CD4-positive, alpha-beta memory T cell (primary cell): ENCODE measurements at regions not wholly inside any gene's neighbourhood (a gene's known extent, or its start where the extent isn't known, plus 50 kb on each side); places are given as distances from the start of the nearest gene placed in this dataset.
"Not testable (repeated sequence)": the region's sequence is repeated elsewhere in the genome, so short reads cannot be mapped to it uniquely, and the experiment has no call there.

Experiments used
- CTCF ChIA-PET: fragments of 350-600 bp; sonication (Branson Sonifier 250); formaldehyde crosslinking; loops from one replicate; lab custom pipeline; 2021; ENCODE audit warnings: inconsistent platforms; ENCODE audit not compliant: partially characterized antibody; lab: Charles Lee
- POLR2A ChIA-PET: fragments of 350-600 bp; sonication (Branson Sonifier 250); formaldehyde crosslinking; loops from one replicate; lab custom pipeline; 2021; ENCODE audit not compliant: partially characterized antibody; lab: Charles Lee
- DNase-seq, 5 donors: peaks; one replicate each; pipeline versions ENCODE4 v3.0.0 to v3.0.0-alpha.2; 2020 to 2022; ENCODE audit warnings: mixed read lengths in 1 of 5
- H3K27ac ChIP-seq: one replicate; pipeline ENCODE4 v1.7.0; 2013; ENCODE audit warnings: low read depth, low read length
- H3K27me3 ChIP-seq: 2 replicates; pipeline ENCODE4 v1.7.0; 2013; ENCODE audit warnings: mild to moderate bottlenecking, low read length, moderate library complexity; ENCODE audit not compliant: insufficient read depth
- H3K36me3 ChIP-seq: 2 replicates; pipeline ENCODE4 v1.7.0; 2013; ENCODE audit warnings: mild to moderate bottlenecking, low read length, moderate library complexity; ENCODE audit not compliant: insufficient read depth
- H3K4me1 ChIP-seq: 2 replicates; pipeline ENCODE4 v1.7.0; 2013; ENCODE audit warnings: mild to moderate bottlenecking, low read length, moderate library complexity; ENCODE audit not compliant: insufficient read depth
- H3K4me3 ChIP-seq, 2 donors: one replicate each; pipeline ENCODE4 v1.7.0; 2013; ENCODE audit warnings: low read length in 2 of 2, mild to moderate bottlenecking in 1 of 2
- H3K9me3 ChIP-seq, 2 donors: one replicate each; pipeline ENCODE4 v1.7.0; 2013; ENCODE audit warnings: low read length in 2 of 2, control low read depth in 1 of 2; ENCODE audit not compliant: control insufficient read depth in 1 of 2
- H3K27ac Mint-ChIP-seq, 7 donors: one replicate each; pipeline ENCODE4 v1.8.0; 2020 to 2021; ENCODE audit warnings: mixed read lengths in 7 of 7, mild to moderate bottlenecking in 6 of 7, inconsistent platforms in 3 of 7, moderate library complexity in 3 of 7
- H3K27me3 Mint-ChIP-seq, 2 donors: one replicate each; pipeline ENCODE4 v1.8.0; 2020 to 2021; ENCODE audit warnings: mixed read lengths in 2 of 2
- H3K36me3 Mint-ChIP-seq, 2 donors: one replicate each; pipeline ENCODE4 v1.8.0; 2020 to 2021; ENCODE audit warnings: mixed read lengths in 2 of 2, inconsistent platforms in 1 of 2, mild to moderate bottlenecking in 1 of 2
- H3K4me1 Mint-ChIP-seq, 4 donors: one replicate each; pipeline ENCODE4 v1.8.0; 2020 to 2021; ENCODE audit warnings: mixed read lengths in 4 of 4, mild to moderate bottlenecking in 1 of 4
- H3K4me3 Mint-ChIP-seq, 8 donors: one replicate each; pipeline ENCODE4 v1.8.0; 2020 to 2021; ENCODE audit warnings: mixed read lengths in 8 of 8, mild to moderate bottlenecking in 7 of 8, moderate library complexity in 6 of 8, inconsistent platforms in 3 of 8
- H3K9me3 Mint-ChIP-seq, 8 donors: one replicate each; pipeline ENCODE4 v1.8.0; 2020 to 2021; ENCODE audit warnings: mixed read lengths in 8 of 8, mild to moderate bottlenecking in 5 of 8, inconsistent platforms in 3 of 8, moderate library complexity in 1 of 8
- intact Hi-C: fragments of 100-400 bp; cut with micrococcal nuclease; formaldehyde crosslinking; loops from one replicate; pipeline ENCODE4 v1.15.1; 2023

DNA sequence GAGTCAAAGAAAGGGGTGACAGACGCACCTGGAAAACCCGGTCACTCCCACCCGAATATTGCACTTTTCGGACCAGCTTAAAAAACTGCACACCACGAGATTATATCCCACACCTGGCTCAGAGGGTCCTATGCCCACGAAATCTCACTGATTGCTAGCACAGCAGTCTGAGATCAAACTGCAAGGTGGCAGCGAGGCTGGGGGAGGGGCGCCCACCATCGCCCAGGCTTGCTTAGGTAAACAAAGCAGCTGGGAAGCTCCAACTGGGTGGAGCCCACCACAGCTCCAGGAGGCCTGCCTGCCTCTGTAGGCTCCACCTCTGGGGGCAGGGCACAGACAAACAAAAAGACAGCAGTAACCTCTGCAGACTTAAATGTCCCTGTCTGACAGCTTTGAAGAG is 185.1 kb upstream of the CXADR start:
- H3K4me3 ChIP-seq, H3K27ac Mint-ChIP-seq, H3K27me3 Mint-ChIP-seq, H3K36me3 ChIP-seq, H3K9me3 ChIP-seq, H3K4me1 ChIP-seq, CTCF ChIA-PET, H3K36me3 Mint-ChIP-seq, H3K27me3 ChIP-seq, DNase-seq, H3K4me1 Mint-ChIP-seq, H3K27ac ChIP-seq, intact Hi-C loops, H3K4me3 Mint-ChIP-seq, H3K9me3 Mint-ChIP-seq, POLR2A ChIA-PET: not testable (repeated sequence)

DNA sequence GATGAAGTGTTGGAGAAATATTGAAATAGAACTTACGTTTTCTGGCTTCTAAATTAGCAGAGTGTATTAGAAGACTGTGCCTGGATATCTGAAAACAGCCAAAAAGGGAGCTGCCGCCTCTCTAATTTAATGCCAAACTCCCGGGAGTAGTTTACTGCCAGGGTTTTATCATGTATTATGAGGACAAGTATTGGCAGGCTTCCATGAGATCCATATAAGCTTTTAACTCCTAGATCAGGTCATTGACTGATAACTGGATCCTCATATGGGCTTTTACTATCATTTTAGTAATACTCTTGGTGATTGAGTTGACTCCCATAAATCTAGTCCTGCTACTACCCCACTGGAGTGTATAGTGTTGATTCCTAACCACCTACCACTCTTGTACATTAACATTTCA is 178.4 kb upstream of the CXADR start:
- H3K27ac Mint-ChIP-seq = no peak overlapping the region
- ChIA-PET POLR2A (no interaction called here), CTCF (interaction anchor here (0.5 kb wide), 1 partner anchor 60 kb away, joined by 4 read pairs; no protein-coding TSS in a partner anchor)
- Histone ChIP-seq H3K4me3 (no peak overlapping the region), H3K36me3 (no peaks in the 10 kb centered on the region), H3K4me1 (no peaks in the 10 kb centered on the region), H3K27me3 (no peaks in the 10 kb centered on the region), H3K27ac (no peak overlapping the region), H3K9me3 (no peaks in the 10 kb centered on the region)
- H3K4me1 Mint-ChIP-seq = no peaks in the 10 kb centered on the region
- no peak overlapping the region for H3K4me3 Mint-ChIP-seq
- no peaks in the 10 kb centered on the region for H3K27me3 Mint-ChIP-seq
- no peak for DNase-seq
- H3K9me3 Mint-ChIP-seq = peaks cover 0 to 4% (median 0%) of the 10 kb centered on the region in 8 donors
- no peaks in the 10 kb centered on the region for H3K36me3 Mint-ChIP-seq
- intact Hi-C loops = no loop called here

DNA sequence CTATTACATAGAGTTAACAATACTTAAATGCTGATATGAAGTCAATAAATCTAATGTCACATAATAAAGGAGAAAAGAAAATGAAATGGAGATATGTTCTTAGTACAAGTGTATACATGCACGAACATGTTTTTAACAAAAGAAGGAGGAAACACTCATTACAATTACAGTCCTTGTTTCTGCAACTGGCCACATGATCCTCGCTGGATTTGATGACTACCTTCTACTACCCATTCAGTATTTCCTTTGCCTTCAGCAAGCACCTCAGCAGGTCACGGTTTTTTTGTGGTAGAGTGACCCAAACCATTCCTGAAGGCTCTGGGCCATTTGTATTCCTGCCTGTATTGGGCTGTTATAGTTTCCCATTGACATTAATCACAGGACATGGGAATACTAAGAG is 172.8 kb upstream of the CXADR start:
- no peaks in the 10 kb centered on the region for H3K27me3 ChIP-seq
- H3K36me3 ChIP-seq = no peaks in the 10 kb centered on the region
- DNase-seq = no peak
- no peak overlapping the region for H3K27ac ChIP-seq
- Mint-ChIP-seq H3K36me3 (no peaks in the 10 kb centered on the region), H3K4me3 (no peak overlapping the region), H3K27me3 (no peaks in the 10 kb centered on the region), H3K9me3 (peaks cover 0 to 12% (median 3%) of the 10 kb centered on the region in 8 donors), H3K4me1 (no peaks in the 10 kb centered on the region), H3K27ac (no peak overlapping the region)
- H3K4me3 ChIP-seq = no peak overlapping the region
- intact Hi-C loops = no loop called here
- H3K4me1 ChIP-seq = no peaks in the 10 kb centered on the region
- no peaks in the 10 kb centered on the region for H3K9me3 ChIP-seq
- POLR2A ChIA-PET = no interaction called here
- CTCF ChIA-PET = no interaction called here

DNA sequence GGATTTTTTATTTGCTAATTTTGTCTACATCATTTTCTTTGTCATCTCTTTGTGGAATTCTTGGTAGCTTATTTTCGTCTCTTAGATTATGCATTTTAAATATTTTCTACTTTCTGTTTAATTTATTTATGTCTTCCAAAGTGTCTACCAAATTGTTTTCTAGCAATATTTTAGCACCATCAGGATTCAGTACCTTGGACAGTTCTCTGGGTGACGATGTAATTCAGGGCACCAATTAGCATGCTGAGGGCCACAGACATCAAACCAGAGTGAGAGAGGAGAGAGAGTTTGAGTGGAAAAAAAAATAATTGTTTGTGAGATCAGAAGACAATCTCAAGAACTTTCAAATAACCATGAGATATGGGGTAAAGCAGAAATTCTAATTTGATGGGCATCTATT is 169.8 kb upstream of the CXADR start:
- Mint-ChIP-seq H3K27me3 (no peaks in the 10 kb centered on the region), H3K36me3 (no peaks in the 10 kb centered on the region), H3K9me3 (peaks cover 0 to 12% (median 3%) of the 10 kb centered on the region in 8 donors), H3K4me3 (no peak overlapping the region), H3K4me1 (no peaks in the 10 kb centered on the region), H3K27ac (no peak overlapping the region)
- no peak overlapping the region for H3K27ac ChIP-seq
- H3K27me3 ChIP-seq = no peaks in the 10 kb centered on the region
- no peak overlapping the region for H3K4me3 ChIP-seq
- ChIA-PET CTCF (no interaction called here), POLR2A (no interaction called here)
- no peaks in the 10 kb centered on the region for H3K36me3 ChIP-seq
- intact Hi-C loops = no loop called here
- no peaks in the 10 kb centered on the region for H3K9me3 ChIP-seq
- H3K4me1 ChIP-seq = no peaks in the 10 kb centered on the region
- DNase-seq = no peak

DNA sequence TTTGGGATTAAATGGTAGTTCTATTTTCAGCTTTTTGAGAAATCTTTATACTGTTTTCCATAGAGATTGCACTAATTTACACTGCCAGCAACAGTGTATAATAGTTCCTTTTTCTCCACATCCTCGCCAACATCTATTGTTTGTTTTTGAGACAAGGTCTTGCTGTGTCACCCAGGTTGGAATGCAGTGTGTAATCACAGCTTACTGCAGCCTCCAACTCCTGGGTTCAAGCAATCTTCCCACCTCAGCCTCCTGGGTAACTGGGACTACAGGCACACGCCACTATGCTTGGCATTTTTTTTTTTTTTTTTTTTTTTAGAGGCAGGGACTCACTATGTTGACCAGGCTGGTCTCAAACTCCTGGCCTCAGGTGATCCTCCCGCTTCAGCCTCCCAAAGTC is 164.5 kb upstream of the CXADR start:
- H3K36me3 ChIP-seq = no peaks in the 10 kb centered on the region
- H3K27ac ChIP-seq = no peak overlapping the region
- H3K27me3 ChIP-seq = no peaks in the 10 kb centered on the region
- Mint-ChIP-seq H3K27ac (no peak overlapping the region), H3K36me3 (no peaks in the 10 kb centered on the region), H3K4me1 (no peaks in the 10 kb centered on the region), H3K27me3 (peaks cover 2 to 3% of the 10 kb centered on the region in 2 donors), H3K4me3 (no peak overlapping the region), H3K9me3 (peaks cover 0 to 11% (median 6%) of the 10 kb centered on the region in 8 donors)
- no peaks in the 10 kb centered on the region for H3K4me1 ChIP-seq
- ChIA-PET CTCF (no interaction called here), POLR2A (no interaction called here)
- H3K9me3 ChIP-seq = no peaks in the 10 kb centered on the region
- H3K4me3 ChIP-seq = no peak overlapping the region
- DNase-seq = no peak
- intact Hi-C loops = no loop called here

DNA sequence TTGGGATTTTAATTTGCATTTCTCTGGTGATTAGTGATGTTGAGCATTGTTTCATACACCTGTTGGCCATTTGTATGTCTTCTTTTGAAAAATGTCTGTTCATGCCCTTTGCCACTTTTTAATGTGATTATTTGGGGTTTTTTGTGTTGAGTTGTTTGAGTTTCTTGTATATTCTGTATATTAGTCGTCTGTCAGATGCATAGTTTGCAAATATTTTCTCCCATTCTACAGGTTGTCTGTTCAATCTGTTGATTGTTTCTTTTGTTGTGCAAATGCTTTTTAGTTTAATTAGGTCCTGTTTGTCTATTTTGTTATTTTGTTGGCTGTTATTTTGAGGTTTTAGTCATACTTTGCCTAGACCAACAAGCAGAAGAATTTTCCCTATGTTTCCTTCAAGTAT is 164.0 kb upstream of the CXADR start:
- H3K4me1 ChIP-seq = no peaks in the 10 kb centered on the region
- no peaks in the 10 kb centered on the region for H3K9me3 ChIP-seq
- Mint-ChIP-seq H3K4me1 (no peaks in the 10 kb centered on the region), H3K4me3 (no peak overlapping the region), H3K27me3 (peaks cover 2 to 3% of the 10 kb centered on the region in 2 donors), H3K9me3 (peaks cover 0 to 10% (median 3%) of the 10 kb centered on the region in 8 donors), H3K27ac (no peak overlapping the region), H3K36me3 (no peaks in the 10 kb centered on the region)
- intact Hi-C loops = no loop called here
- POLR2A ChIA-PET = no interaction called here
- no peak for DNase-seq
- CTCF ChIA-PET = no interaction called here
- no peak overlapping the region for H3K4me3 ChIP-seq
- H3K27me3 ChIP-seq = no peaks in the 10 kb centered on the region
- H3K36me3 ChIP-seq = no peaks in the 10 kb centered on the region
- H3K27ac ChIP-seq = no peak overlapping the region

DNA sequence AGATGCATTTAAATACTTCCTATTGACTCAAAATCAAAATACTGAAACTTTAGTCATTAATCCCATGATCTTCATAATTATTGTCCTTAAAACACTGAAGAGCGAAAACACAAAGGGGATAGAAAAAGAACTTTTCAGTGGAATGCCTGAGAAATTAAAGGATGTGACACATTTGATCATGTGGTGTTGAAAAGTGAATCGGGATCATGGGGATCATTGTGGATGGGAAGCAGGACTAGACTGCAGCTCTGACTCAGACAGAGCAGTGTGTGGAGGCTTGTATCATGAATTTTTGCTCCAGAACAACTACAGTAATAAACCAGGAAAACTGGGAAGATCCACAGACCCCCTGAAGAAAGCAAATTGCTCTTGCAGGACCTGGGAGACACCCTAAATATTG is 161.1 kb upstream of the CXADR start:
- no peak for DNase-seq
- H3K4me3 ChIP-seq = no peak overlapping the region
- H3K4me1 Mint-ChIP-seq = no peaks in the 10 kb centered on the region
- H3K9me3 ChIP-seq = no peaks in the 10 kb centered on the region
- no peak overlapping the region for H3K4me3 Mint-ChIP-seq
- peaks cover 2 to 3% of the 10 kb centered on the region in 2 donors for H3K27me3 Mint-ChIP-seq
- no peak overlapping the region for H3K27ac ChIP-seq
- POLR2A ChIA-PET = no interaction called here
- H3K36me3 Mint-ChIP-seq = no peaks in the 10 kb centered on the region
- no peaks in the 10 kb centered on the region for H3K4me1 ChIP-seq
- intact Hi-C loops = no loop called here
- no peaks in the 10 kb centered on the region for H3K36me3 ChIP-seq
- H3K27me3 ChIP-seq = no peaks in the 10 kb centered on the region
- H3K9me3 Mint-ChIP-seq = peaks cover 0 to 8% (median under 1%) of the 10 kb centered on the region in 8 donors
- no peak overlapping the region for H3K27ac Mint-ChIP-seq
- CTCF ChIA-PET = no interaction called here
